Iris pigment epithelial cell (primary cell): ENCODE measurements at regions not wholly inside any gene's neighbourhood (a gene's known extent, or its start where the extent isn't known, plus 50 kb on each side); places are given as distances from the start of the nearest gene placed in this dataset.

Source experiments
- DNase-seq: peaks from one replicate; pipeline ENCODE4 v3.0.0-alpha.2; 2011; ENCODE audit warnings: low read depth

GRCh38 chr1:29643838-29644440 is 407.6 kb downstream of the PTPRU start:
- no peak for DNase-seq

- no peak for DNase-seq
These were observed 407.0 kb downstream of the PTPRU start for GRCh38 chr1:29643281-29643680.

- no peak for DNase-seq
These were observed 406.2 kb downstream of the PTPRU start for GRCh38 chr1:29642519-29642918.

- no peak for DNase-seq
These were observed 405.6 kb downstream of the PTPRU start for GRCh38 chr1:29641921-29642320.

GRCh38 chr1:29640428-29640785 is 404.1 kb downstream of the PTPRU start:
- DNase-seq: no peak

GRCh38 chr1:29639741-29640427 is 403.6 kb downstream of the PTPRU start:
- DNase-seq: peak; percentile 71

- DNase-seq: no peak
These were observed 402.9 kb downstream of the PTPRU start for GRCh38 chr1:29639156-29639736.

GRCh38 chr1:29638281-29638680 is 402.0 kb downstream of the PTPRU start:
- no peak for DNase-seq

GRCh38 chr1:29636936-29637335 is 400.6 kb downstream of the PTPRU start:
- no peak for DNase-seq

- no peak for DNase-seq
These were observed 399.4 kb downstream of the PTPRU start for GRCh38 chr1:29635501-29636263.

GRCh38 chr1:29634746-29635335 is 398.5 kb downstream of the PTPRU start:
- DNase-seq: no peak

GRCh38 chr1:29634324-29634723 is 398.0 kb downstream of the PTPRU start:
- no peak for DNase-seq

- DNase-seq: no peak
These were observed 397.4 kb downstream of the PTPRU start for GRCh38 chr1:29633771-29634170.

GRCh38 chr1:29632806-29633615 is 396.7 kb downstream of the PTPRU start:
- DNase-seq: no peak

- no peak for DNase-seq
These were observed 395.8 kb downstream of the PTPRU start for GRCh38 chr1:29631836-29632805.

GRCh38 chr1:29631361-29631760 is 395.0 kb downstream of the PTPRU start:
- peak; percentile 38 for DNase-seq

GRCh38 chr1:29630756-29631155 is 394.4 kb downstream of the PTPRU start:
- no peak for DNase-seq

- no peak for DNase-seq
These were observed 393.6 kb downstream of the PTPRU start for GRCh38 chr1:29629814-29630516.

- no peak for DNase-seq
These were observed 393.1 kb downstream of the PTPRU start for GRCh38 chr1:29629401-29629800.

GRCh38 chr1:29628190-29628589 is 391.9 kb downstream of the PTPRU start:
- DNase-seq: no peak
